ENCODE measurements at regions not wholly inside any gene's neighbourhood (a gene's known extent, or its start where the extent isn't known, plus 50 kb on each side); places are given as distances from the start of the nearest gene placed in this dataset.

- Mint-ChIP-seq H3K27me3 (ENCODE audit: insufficient read depth, low read depth, poor library complexity) (no peaks in the 10 kb centered on the region), H3K36me3 (ENCODE audit: low read depth) (no peaks in the 10 kb centered on the region), H3K4me1 (peaks cover 7% of the 10 kb centered on the region; the same call in 2 of the 3 replicates), H3K9me3 (no peaks in the 10 kb centered on the region), H3K4me3 (no peak overlapping the region), H3K27ac (no peak overlapping the region)
- no peak for TF ChIP-seq EZH2phosphoT487 (IDR thresholded peaks at IDR 0.05; ENCODE audit: unreplicated experiment)
- no peak for TF ChIP-seq ZNF114 (CRISPR knock-in tag; IDR thresholded peaks at IDR 0.05)
- no peak for TF ChIP-seq REST (IDR thresholded peaks at IDR 0.05; ENCODE audit: unreplicated experiment)
- TF ChIP-seq ETS1 (IDR thresholded peaks at IDR 0.05): no peak
- TF ChIP-seq ZNF331 (CRISPR knock-in tag; IDR thresholded peaks at IDR 0.05; ENCODE audit: low read depth): no peak
- TF ChIP-seq POLR2AphosphoS5 (IDR thresholded peaks at IDR 0.05; ENCODE audit: low read depth): no peak
- no peak for TF ChIP-seq STAT1 (IDR thresholded peaks at IDR 0.05; ENCODE audit: unreplicated experiment)
- TF ChIP-seq NANOG (IDR thresholded peaks at IDR 0.05; ENCODE audit: borderline replicate concordance): no peak
- no peak for TF ChIP-seq CREB1 (CRISPR knock-in tag; IDR thresholded peaks at IDR 0.05; ENCODE audit: low read depth)
- no peak for TF ChIP-seq EZH2 (IDR thresholded peaks at IDR 0.05; ENCODE audit: low read depth, unreplicated experiment)
- TF ChIP-seq JUNB (IDR thresholded peaks at IDR 0.05; ENCODE audit: unreplicated experiment): no peak
- TF ChIP-seq CTCF (conservative IDR thresholded peaks at IDR 0.05; ENCODE audit: low read depth in 2 of 2): no peak
- TF ChIP-seq ZNF462 (CRISPR knock-in tag; IDR thresholded peaks at IDR 0.05): no peak
- H3K4me1 ChIP-seq (ENCODE audit: insufficient read depth): no peaks in the 10 kb centered on the region
- no peaks in the 10 kb centered on the region for H3F3A ChIP-seq (replicated peaks; ENCODE audit: low read depth)
- H2AFZ ChIP-seq: no peak overlapping the region
- no peaks in the 10 kb centered on the region for H3K36me3 ChIP-seq (ENCODE audit: insufficient read depth)
- no peaks in the 10 kb centered on the region for H4K20me1 ChIP-seq (replicated peaks; ENCODE audit: insufficient read depth)
- no peaks in the 10 kb centered on the region for H3K9me2 ChIP-seq (ENCODE audit: insufficient read depth)
- H3K27ac ChIP-seq (ENCODE audit: low read depth): no peak overlapping the region
- H3K4me2 ChIP-seq: no peak overlapping the region
- DNase-seq (ENCODE audit: low spot score) (no peak), ATAC-seq (no peak)
- H3K79me2 ChIP-seq (replicated peaks; ENCODE audit: insufficient read depth): no peaks in the 10 kb centered on the region
- H3K4me3 ChIP-seq: no peak overlapping the region
- H3K27me3 ChIP-seq (ENCODE audit: insufficient read depth): no peaks in the 10 kb centered on the region
Observed at GRCh38 chr15:37619358-37620042, 314.9 kb upstream of the TMCO5A start.

All from GM23338 (cell line).